ENCODE measurements at regions not wholly inside any gene's neighbourhood (a gene's known extent, or its start where the extent isn't known, plus 50 kb on each side); places are given as distances from the start of the nearest gene placed in this dataset.
"Not testable (repeated sequence)": the region's sequence is repeated elsewhere in the genome, so short reads cannot be mapped to it uniquely, and the experiment has no call there.

DNA sequence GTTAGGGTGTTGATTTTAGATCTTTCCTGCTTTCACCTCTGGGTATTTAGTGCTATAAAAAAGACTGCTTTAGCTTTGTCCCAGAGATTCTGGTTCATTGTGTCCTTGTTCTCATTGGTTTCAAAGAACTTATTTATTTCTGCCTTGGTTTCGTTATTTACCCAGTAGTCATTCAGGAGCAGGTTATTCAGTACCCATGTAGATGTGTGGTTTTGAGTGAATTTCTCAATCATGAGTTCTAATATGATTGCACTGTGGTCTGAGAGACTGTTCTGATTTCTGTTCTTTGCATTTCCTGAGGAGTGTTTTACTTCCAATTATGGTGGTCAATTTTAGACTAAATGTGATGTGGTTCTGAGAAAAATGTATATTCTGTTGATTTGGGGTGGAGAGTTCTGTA lies 167.1 kb upstream of the KYNU start:
- DNase-seq: no peak

DNA sequence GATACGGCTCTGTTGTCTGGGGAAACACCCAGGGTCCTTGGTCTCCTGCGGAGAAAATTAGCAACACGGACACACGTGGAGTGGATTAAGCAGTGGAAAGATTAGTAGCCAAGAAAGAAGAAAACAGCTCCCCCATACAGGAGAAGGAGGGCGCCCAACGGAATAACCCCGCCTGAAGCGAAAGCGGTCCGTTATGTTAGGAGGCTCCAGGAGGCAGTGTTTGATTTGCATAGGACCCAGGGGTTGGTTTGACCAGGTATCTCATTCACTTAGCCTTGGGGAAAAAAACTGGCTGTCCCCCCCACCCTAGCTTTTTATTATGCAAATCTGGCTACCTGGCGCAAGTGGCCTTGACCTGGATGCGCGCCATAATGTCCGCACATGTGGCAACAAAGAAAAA lies 170.1 kb upstream of the KYNU start:
- DNase-seq: no peak

DNA sequence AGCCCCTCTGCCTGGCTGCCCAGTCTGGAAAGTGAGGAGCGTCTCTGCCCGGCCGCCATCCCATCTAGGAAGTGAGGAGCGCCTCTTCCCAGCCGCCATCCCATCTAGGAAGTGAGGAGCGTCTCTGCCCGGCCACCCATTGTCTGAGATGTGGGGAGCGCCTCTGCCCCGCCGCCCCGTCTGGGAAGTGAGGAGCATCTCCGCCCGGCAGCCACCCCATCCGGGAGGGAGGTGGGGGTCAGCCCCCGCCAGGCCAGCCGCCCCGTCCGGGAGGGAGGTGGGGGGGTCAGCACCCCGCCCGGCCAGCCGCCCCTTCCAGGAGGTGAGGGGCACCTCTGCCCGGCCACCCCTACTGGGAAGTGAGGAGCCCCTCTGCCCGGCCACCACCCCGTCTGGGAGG lies 175.1 kb upstream of the KYNU start:
- not testable (repeated sequence) for DNase-seq

DNA sequence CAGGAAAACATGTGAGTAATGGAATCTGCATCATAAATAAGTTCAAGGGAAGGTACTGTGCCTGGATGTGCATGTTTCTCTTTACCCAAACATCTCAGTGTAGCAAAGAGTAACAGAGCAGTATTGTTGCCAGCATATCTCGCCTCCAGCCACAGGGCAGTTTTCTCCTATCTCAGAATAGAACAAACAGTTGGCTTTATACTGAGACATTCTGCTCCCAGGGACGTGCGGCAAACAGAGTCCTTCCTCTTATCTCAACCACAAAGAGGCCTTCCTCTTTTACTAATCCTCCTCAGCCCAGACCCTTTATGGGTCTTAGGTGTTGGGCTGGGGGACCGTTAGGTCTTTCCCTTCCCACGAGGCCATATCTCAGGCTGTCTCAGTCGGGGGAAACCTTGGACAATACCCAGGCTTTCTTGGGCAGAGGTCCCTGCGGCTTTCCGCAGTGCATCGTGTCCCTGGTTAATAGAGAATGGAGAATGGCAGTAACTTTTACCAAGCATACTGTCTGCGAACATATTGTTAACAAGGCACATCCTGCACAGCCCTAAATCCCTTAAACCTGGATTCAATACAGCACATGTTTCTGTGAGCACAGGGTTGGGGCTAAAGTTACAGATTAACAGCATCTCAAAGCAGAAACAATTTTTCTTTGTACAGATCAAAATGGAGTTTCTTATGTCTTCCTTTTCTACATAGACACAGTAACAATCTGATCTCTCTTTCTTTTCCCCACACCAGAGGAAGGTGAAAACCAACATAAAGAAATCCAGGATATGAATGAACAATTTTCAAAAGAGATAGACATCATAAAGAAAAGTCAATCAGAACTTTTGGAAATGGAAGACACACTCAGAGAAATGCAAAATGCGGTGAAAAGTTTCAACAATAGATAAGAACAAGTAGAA lies 181.9 kb upstream of the KYNU start:
- not testable (repeated sequence) for DNase-seq

DNA sequence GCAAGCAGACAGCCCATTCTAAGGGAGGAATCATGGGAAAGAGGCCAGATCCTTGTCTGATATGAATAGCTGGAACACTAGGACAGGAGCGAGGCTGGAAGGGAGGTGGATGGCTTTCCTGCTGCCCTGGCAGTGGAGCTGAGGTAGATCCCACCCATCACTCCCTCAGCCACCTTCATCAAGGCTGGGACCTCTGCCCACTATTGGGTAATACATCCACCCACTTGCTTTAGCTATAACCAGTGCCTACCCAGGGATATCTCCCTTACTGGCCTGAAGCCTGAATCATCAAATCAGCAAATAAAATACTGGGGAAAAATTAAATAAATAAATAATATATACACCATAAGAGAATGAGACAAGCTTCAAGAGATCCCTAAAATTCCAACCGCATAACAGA lies 183.2 kb upstream of the KYNU start:
- no peak for DNase-seq

DNA sequence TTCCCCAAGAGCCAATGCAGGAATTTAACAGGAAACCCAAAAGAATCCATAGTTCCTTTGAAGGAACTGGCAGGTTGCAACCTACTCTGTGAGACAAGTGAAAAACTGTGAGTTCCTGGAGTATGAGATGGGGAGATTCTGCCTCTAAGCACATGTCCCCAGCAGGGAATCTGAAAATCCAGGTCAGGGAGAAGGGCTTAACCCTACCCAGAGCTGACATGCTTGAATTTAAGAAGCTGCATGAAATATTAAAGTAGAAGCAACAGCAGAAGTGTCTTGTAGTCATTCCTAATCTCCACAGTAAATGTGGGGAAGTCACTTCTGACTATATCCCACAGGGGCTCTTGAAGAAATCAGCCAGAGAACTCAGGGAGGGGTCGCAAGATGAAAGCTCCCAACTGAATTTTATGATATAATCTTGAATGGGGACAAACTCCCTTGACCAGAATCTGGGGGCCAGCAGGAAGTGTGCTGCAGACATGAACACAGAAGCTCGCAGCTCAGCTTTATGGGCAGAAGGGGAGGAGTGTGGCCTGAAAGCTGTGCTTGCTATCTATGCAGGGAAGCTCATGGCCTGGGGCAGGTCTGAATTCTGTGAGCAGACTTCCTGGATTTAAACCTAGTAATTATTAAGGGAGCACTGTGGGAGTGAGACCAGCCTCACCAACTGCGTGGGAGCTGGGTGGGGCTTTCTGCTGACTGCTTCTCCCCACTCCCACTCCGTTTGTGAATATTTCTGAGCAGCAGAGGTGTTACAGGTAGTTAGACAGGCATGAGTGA lies 184.1 kb upstream of the KYNU start:
- no peak for DNase-seq

DNA sequence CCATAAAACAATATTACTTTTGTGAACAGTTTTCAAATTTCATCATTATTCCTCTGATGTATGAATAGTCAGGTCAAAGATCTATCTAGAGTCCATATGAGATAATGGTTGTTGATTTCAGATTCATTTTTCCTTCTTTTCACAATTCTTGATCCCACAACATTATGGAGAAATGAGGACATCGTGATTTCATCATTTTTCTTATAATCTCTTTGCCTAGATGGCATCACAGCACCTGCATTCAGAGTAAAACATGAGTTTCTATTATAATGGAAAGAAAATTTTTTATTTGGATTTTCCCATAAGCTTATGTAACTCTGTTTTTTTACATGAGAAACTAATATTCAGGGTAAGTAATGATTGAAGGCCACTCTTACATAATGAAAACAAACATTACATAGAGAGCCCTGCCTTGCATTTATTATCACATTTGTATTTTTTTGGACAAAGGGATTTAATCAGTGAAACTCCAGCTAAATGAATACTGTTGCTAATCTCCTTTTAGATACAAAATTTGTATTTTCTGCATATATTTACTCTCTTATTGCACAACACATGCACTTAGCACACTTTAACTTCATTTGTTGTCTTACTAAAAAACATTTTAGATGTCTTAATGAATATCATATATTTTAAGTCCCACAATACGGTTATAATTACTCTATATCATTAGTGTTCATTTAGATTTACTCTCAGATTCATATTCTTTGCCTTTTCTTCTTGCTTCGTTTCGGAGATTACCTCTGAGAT lies 188.4 kb upstream of the KYNU start:
- no peak for DNase-seq

DNA sequence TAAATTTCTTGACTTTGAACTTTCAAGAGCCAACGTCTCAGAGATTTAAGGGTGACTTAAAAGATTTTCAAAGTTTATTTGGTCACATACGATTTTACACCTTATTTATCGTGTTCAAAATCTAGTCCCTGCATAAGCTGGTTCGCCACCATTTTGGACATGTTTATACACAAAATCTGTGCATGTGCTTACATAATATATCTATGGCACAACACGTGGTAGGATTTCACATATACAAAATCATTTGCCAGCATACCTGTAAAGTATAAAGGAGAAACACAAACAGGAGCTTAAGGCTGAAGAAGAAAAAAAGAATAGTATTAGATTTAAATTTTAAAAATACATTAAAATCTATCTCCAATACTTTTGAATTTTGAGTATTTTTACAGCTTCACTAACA lies 190.0 kb upstream of the KYNU start:
- no peak for DNase-seq

DNA sequence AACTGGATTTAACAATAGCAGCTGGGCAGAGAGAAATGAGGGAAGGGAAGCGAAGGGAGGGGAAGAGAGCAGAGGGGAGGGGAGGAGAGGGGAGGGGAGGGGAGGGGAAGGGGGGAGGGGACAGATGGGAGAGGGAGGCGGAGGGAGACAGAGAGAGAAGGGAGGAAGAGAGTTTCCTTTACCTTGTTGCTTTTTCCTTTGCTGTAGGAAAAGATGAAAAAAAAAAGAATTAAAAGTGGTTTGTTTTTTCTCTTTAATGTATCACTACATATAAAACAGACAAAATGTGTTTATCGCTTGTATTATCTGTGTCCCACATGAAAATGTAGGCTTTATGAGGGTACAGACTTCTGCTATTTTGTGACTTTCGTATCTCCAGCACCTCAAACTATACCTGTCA lies 190.4 kb upstream of the KYNU start:
- DNase-seq: no peak

DNA sequence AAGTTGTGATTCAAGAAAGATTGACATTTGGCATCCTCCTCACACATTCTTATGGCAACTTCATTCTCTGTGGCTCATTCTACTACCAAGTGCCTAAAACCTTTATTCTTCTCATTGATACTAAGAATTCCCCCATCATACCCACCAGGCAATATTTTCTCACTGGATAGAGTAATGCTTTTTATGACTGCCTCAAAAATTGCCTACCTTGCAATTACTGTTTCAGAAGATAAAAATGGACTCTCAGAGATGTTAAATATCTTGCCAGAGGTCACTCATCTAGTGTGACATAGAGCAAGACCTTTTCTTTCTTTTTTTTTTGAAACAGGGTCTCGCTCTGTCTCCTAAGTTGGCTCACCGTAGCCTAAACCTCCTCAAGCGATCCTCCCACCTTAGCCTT lies 192.8 kb upstream of the KYNU start:
- no peak for DNase-seq

DNA sequence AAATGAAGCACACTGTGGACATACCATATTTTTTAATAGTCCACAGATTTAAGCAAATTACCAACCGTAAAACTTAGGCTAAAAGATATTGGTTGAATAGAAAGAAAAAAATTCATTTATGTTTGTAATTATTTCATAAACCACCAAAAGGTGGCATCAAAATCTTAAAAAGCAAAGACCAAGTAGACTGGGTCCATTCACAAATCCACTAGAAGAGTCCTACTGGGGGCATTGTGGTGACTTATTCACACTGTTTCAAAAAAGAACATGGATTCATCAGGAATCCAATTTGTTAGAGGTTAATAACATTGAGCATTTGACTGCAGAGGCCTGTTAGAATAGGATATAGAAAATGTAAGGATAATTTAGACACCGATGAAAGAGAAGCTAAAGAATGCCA lies 194.9 kb upstream of the KYNU start:
- no peak for DNase-seq

DNA sequence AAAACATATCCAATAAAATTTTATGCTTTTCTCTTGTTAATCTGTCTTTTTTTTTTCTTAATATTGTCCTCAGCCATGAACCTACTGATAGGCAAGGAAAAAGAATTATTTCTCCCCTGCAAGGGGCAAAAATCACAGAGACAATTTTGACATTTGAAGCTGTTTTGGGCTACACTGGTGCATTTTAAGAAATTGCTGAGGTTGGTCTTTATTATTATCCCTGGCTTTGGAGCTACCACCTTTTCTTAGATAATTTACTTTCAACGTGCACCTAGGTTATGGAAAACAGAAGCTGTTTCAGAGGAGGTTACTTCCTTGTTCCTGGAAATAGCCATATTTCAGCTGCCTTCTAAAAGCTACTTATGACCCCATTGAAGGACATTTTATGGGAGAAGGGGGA lies 195.5 kb upstream of the KYNU start:
- no peak for DNase-seq

DNA sequence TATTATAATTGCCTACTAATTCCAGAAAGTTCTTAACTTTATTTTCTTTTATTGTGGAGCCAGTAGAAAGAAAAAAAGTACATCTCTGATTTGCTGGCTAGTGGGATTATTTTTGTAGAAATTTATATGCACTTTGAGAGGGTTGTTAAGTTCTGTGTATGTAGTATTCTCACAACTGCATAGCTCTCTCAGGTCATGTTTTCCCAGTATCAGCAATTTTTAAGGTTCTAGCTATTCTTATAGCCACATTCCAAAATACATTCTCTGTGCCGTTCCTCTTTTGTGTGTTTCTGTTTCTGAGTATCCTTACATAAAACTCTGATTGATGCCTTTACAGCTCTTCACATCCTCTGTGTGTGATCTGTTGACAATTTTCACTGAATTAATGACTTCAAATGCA lies 199.3 kb upstream of the KYNU start:
- no peak for DNase-seq

DNA sequence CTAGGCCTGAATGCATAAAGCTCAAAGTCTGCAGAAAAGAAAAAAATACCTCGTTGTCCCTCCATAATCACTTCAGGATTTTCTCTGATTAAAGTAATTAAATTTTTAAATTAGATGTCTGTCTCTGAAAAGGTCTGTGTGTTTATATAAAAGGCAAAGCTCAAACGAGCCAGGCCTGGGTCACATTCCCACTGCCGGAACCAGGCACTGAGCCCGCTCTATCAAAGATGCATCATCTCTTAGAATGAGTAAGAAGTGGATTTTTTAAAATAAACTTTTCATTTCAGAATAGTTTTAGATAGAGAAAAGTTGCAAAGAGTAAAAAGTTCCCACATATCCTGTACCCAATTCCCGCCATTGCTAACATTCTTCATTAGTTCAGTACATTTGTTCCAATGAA lies 202.1 kb upstream of the KYNU start:
- DNase-seq: no peak

DNA sequence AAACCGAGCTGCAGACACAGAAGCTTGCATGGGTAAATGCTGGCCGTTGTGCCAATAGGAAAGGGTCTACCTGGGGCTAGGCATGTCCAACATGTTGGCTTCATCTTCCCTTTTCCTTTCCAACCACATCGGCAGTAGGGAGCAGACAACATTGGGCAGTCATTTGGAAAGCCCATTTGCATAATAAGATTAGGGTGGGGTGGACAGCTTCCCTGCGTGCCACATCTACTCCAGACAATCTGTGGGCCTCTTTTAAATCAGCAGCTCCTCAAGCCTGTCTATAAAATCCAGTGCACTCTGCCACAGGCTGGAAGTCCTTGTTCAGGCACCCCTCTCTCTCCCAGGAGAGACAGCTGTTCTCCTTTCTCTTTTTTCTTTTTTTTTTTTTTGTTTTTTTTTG lies 203.6 kb upstream of the KYNU start:
- no peak for DNase-seq

DNA sequence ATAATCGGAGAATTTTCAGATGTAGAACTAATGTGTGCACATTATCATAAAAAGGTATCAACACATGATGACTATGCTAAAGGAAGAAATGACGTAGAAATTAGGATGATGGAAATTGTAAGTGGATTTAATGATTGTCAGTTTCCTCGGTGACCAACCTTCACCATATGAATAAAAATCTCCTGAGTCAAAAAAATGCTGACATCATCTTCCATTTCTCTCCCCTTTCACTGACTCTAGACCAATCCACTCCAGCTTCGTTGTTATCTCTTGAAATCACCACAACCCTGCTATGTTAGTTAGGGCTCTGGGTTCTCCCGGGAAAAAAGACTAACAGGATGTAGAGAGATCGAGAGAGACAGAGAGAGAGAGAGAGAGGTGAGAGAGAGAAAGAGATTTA lies 204.8 kb upstream of the KYNU start:
- DNase-seq: no peak

DNA sequence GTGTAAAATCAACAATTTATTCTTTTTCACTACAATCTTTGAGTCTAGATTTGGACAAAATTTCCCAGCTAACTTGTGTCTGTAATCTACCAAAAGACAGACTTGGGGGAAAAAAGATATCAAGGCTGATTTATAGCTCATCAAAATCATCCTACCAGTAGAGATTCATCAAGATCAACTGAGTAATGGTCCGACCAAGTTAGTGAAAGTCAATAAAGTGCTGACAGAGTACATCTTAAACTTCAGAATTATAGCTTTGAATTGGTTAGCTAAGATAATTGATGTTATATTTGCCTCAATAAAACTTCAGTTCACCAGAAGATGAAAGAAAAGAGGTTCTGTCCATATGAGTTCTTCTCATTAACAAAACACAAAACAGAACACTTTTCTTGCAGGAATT lies 207.1 kb upstream of the KYNU start:
- no peak for DNase-seq

DNA sequence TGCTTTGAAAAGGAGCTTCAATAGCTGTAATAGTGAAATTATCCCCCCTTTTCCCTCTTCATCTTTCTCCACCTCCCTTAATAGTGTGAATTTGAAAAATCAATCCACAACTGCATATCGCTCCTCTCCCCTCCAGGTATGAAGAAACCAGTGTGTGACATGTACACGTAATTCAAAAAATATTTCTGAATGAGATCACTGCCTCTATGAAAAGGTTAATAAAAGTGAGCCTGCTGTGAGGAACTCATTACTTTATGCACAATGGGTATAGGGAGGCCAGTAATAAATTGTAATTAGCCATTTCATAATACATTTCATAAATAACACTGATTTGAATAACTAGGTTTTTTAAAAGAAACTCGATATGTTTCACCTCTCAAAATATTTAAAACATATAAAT lies 209.0 kb upstream of the KYNU start:
- DNase-seq: no peak

DNA sequence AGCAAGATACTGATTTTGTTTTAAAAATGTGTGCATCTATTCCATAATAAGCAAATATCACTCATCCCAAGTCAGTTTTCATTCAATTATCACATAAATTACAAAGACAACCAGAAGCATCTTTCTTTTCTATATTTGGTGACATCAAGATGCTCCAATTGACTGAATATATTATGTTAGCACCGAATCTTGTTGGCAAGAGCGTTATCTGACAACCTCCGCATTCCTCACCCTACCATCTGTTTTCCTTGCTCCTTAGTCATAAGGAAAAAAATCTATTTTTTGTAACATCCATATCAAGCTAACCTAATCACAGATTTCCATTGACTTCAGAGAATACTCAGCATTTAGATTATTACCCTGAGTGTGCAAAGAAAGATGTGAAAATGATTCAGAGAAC lies 212.2 kb upstream of the KYNU start:
- DNase-seq: no peak

DNA sequence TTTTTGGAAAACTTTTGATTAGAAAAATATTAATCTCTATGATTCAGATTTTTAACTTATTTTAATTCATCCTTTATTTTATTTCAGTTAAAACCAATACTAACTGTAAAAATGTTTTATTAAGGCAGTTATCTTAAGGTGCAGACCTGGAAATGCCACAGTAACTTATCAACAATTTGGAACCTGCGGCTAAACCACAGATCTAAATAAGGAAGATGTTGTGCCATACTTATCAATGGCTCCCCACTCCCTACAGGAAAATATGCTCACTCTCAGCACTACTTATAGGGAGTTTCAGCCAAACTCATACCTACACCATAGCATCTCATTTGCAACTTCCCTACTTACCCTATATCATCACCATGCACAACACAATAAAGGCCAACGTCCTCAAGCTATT lies 226.9 kb upstream of the KYNU start:
- DNase-seq: no peak

DNA sequence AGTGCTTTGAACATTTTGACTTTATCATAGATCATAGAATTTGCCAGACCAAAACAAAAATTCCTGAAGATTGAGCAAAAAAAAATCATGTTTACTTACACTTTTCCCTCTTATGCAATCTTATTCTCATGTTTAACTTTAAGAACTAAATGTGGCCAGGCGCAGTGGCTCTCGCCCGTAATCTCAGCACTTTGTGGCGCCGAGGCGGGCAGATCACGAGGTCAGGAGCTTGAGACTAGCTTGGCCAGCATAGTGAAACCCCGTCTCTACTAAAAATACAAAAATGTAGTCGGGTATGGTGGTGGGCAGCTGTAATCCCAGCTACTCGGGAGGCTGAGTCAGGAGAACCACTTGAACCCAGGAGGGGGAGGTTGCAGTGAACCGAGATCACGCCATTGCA lies 227.9 kb upstream of the KYNU start:
- no peak for DNase-seq

DNA sequence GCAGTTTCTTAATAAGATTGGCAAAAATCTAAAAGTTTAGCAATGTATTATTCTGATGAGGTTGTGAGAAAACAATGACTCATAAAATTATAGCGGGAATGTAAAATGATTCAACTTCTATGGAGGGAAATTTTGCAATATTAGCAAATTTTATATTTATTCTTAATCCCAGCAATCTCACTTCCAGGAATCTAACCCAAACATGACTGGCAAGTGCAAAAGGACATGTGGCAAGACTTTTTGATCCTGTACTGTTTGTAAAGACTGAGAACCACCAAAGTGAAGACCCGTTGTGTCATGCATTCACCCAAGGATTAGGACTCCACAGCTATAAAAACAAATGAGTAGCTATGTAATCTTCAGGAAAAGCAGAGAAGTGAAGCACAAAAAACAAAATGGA lies 234.8 kb upstream of the KYNU start:
- no peak for DNase-seq

DNA sequence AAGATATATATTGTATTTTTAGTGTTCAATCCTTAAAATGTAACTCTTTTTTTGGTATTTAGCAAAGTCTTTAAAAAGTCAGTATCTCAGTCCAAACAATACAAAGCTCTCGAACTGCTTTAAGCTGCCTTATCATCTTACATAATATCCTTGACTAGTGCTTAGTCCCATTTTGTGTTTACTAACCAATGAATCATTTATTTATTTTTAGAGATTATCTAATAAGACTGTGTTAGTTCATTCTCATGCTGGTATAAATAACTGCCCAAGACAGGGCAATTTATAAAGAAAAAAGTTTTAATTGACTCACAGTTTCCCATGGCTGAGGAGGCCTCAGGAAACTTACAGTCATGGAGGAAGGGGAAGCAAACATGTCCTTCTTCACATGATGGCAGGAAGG lies 248.3 kb upstream of the KYNU start:
- no peak for DNase-seq

DNA sequence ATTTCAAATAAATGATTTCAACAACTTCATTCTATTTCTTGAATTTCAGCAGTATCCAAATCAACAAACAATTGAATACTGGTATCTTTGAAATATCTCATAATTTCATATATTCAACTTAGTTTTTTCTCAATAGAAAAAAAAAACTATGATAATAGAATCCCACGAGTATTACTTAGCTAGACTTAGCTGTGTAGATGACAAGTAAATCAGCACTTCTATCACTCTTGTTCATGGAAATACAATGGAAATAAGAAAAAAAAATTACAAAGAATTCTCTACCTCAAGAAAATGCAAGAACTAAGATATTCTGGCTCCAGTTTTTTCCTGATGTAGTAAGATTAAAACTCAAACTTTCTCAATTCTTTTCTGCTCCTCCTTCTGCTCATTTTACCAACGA lies 256.2 kb upstream of the KYNU start:
- DNase-seq: no peak

Data from RPMI8226 (cell line).